SK-N-SH (cell line): ENCODE measurements at regions not wholly inside any gene's neighbourhood (a gene's known extent, or its start where the extent isn't known, plus 50 kb on each side); places are given as distances from the start of the nearest gene placed in this dataset.

Experiments used
- CTCF ChIP-seq: fragments of 200-600 bp; sonication (generic); IDR thresholded peaks from 2 replicates; pipeline ENCODE4 v1.6.1; 2017; ENCODE audit warnings: antibody characterized with exemption, mild to moderate bottlenecking, moderate library complexity
- FOXM1 ChIP-seq: IDR thresholded peaks from 2 replicates; pipeline ENCODE4 v1.4.0; 2012; ENCODE audit warnings: low read depth, mild to moderate bottlenecking
- MEF2A ChIP-seq: IDR thresholded peaks from 2 replicates; pipeline ENCODE4 v1.4.0; 2012; ENCODE audit warnings: low read depth, borderline replicate concordance
- TF ChIP-seq, protein P1 (sequence below): fragments of 150-350 bp; IDR thresholded peaks from 2 replicates; pipeline ENCODE4 v1.6.1; 2016; ENCODE audit warnings: mild to moderate bottlenecking, low read depth, low read length

- TF ChIP-seq, protein P1, sequence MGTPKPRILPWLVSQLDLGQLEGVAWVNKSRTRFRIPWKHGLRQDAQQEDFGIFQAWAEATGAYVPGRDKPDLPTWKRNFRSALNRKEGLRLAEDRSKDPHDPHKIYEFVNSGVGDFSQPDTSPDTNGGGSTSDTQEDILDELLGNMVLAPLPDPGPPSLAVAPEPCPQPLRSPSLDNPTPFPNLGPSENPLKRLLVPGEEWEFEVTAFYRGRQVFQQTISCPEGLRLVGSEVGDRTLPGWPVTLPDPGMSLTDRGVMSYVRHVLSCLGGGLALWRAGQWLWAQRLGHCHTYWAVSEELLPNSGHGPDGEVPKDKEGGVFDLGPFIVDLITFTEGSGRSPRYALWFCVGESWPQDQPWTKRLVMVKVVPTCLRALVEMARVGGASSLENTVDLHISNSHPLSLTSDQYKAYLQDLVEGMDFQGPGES: no peak
- no peak for TF ChIP-seq CTCF
- no peak for TF ChIP-seq MEF2A
- TF ChIP-seq FOXM1: no peak
Observed at GRCh38 chr7:111660478-111660877, 98.2 kb upstream of the IMMP2L start.
